ENCODE measurements at regions not wholly inside any gene's neighbourhood (a gene's known extent, or its start where the extent isn't known, plus 50 kb on each side); places are given as distances from the start of the nearest gene placed in this dataset.
A peak's percentile ranks its signal among the peaks of the same experiment; 100 is the strongest.

DNA sequence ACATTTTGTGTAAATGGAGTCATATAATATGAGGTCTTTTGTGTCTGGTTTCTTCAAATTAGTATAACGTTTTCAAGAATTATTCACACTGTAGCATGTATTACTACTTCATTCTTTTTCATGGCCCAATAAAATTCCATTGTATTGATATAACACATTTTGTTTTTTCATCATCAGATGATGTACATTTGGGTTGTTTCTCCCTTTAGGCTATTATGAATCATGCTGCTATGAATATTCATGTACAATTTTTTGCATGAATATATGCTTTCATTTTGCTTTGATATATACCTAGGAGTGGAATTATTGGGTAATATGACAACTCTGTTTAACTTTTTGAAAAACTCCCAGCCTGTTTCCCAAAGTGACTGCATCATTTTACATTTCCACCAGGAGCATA is 220.2 kb downstream of the NR4A2 start:
- DNase-seq, result no peak
- WGBS (ENCODE audit: insufficient coverage), result no CpG with 5 or more reads among the region's 1 CpG
- Histone ChIP-seq H3K4me3 (ENCODE audit: low read length) (no peak overlapping the region), H3K36me3 (ENCODE audit: control insufficient read depth, insufficient read depth, low read length) (no peaks in the 10 kb centered on the region), H3K27me3 (ENCODE audit: control insufficient read depth, insufficient read depth, low read length) (no peaks in the 10 kb centered on the region), H3K9me3 (replicated peaks; ENCODE audit: control insufficient read depth, low read depth, low read length) (no peaks in the 10 kb centered on the region), H3K4me1 (ENCODE audit: control insufficient read depth, insufficient read depth, low read length) (no peaks in the 10 kb centered on the region), H3K27ac (ENCODE audit: low read length) (no peak overlapping the region)

DNA sequence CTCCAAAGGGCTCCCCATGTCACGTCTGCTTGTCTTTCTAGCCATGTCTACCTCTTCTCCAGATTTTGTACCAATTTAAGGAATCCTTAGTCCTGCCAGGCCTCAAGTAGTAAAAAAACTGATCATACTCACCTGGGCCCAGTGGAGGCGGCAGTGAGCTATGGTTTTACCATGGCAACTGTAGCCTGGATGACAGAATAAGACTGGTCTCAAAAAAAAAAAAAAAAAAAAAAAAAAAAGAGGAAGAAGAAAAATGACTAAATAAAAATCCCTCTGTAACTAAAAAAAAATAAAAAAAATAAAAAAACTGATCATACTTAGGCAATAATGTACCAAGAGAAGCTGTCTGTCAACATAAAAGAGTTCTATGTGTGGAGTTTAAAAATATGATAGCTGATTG is 221.6 kb downstream of the NR4A2 start:
- Histone ChIP-seq H3K27ac (ENCODE audit: low read length) (no peak overlapping the region), H3K36me3 (ENCODE audit: control insufficient read depth, insufficient read depth, low read length) (no peaks in the 10 kb centered on the region), H3K4me1 (ENCODE audit: control insufficient read depth, insufficient read depth, low read length) (no peaks in the 10 kb centered on the region), H3K27me3 (ENCODE audit: control insufficient read depth, insufficient read depth, low read length) (no peaks in the 10 kb centered on the region), H3K9me3 (replicated peaks; ENCODE audit: control insufficient read depth, low read depth, low read length) (no peaks in the 10 kb centered on the region), H3K4me3 (ENCODE audit: low read length) (no peak overlapping the region)
- WGBS (ENCODE audit: insufficient coverage), result 60% methylated on average over 1 of the region's 2 CpGs
- DNase-seq, result peak; percentile 3

- no peak for DNase-seq
- no peak overlapping the region for H3K27ac ChIP-seq (ENCODE audit: low read length)
- no peak overlapping the region for H3K4me3 ChIP-seq (ENCODE audit: low read length)
- no peaks in the 10 kb centered on the region for H3K27me3 ChIP-seq (ENCODE audit: control insufficient read depth, insufficient read depth, low read length)
- H3K36me3 ChIP-seq (ENCODE audit: control insufficient read depth, insufficient read depth, low read length), result no peaks in the 10 kb centered on the region
- no peaks in the 10 kb centered on the region for H3K4me1 ChIP-seq (ENCODE audit: control insufficient read depth, insufficient read depth, low read length)
- H3K9me3 ChIP-seq (replicated peaks; ENCODE audit: control insufficient read depth, low read depth, low read length), result no peaks in the 10 kb centered on the region
- no CpG with 5 or more reads among the region's 1 CpG for WGBS (ENCODE audit: insufficient coverage)
Observed at GRCh38 chr2:156099382-156099781, 233.1 kb downstream of the NR4A2 start.

DNA sequence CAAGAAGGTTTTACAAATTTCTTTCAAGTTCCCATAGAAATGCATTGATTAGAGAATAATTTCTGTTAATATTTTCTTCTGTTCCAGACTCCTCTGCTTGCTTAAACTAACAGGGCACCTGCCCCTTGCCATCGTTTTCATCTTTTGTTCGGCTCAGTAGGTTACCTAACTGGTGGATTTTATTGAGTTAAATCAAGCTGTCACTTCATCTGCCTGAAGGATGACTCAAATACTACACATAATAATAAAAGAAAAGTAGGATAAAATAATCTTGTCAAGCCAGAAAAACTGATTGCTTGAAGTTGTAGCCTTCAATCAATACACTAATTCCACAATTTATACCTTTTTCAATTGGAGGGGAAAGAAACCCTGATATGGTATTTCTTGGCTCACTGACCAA is 234.0 kb downstream of the NR4A2 start:
- no CpG with 5 or more reads among the region's 2 CpGs for WGBS (ENCODE audit: insufficient coverage)
- H3K27me3 ChIP-seq (ENCODE audit: control insufficient read depth, insufficient read depth, low read length), result no peaks in the 10 kb centered on the region
- DNase-seq, result no peak

DNA sequence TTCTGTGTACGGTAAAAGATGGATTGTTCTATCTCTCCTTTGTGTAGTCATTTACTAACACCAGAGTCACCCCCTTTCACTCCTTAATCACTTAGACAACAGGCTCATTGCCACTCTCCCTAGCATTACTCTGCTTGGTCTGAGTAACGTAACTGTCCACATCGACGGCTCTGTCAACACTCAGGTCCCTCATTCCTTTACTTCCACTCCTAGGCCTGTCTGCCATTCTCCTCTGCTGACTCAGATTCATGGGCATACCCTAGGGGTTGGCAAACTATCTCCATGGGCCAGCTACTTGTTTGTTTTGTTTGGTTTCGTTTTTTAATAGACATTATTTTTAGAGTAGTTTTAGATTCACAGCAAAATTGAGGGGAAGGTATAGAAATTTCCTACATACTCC is 243.9 kb downstream of the NR4A2 start:
- Histone ChIP-seq H3K4me1 (ENCODE audit: control insufficient read depth, insufficient read depth, low read length) (no peaks in the 10 kb centered on the region), H3K27ac (ENCODE audit: low read length) (no peak overlapping the region), H3K27me3 (ENCODE audit: control insufficient read depth, insufficient read depth, low read length) (no peaks in the 10 kb centered on the region), H3K4me3 (ENCODE audit: low read length) (no peak overlapping the region), H3K9me3 (replicated peaks; ENCODE audit: control insufficient read depth, low read depth, low read length) (no peaks in the 10 kb centered on the region), H3K36me3 (ENCODE audit: control insufficient read depth, insufficient read depth, low read length) (no peaks in the 10 kb centered on the region)
- no peak for DNase-seq
- 56% methylated on average over 3 of the region's 5 CpGs for WGBS (ENCODE audit: insufficient coverage)

More for the DNA sequence above, 234.0 kb downstream of the NR4A2 start:
- Histone ChIP-seq H3K9me3 (replicated peaks; ENCODE audit: control insufficient read depth, low read depth, low read length) (no peaks in the 10 kb centered on the region), H3K4me3 (ENCODE audit: low read length) (no peak overlapping the region), H3K36me3 (ENCODE audit: control insufficient read depth, insufficient read depth, low read length) (no peaks in the 10 kb centered on the region), H3K4me1 (ENCODE audit: control insufficient read depth, insufficient read depth, low read length) (no peaks in the 10 kb centered on the region), H3K27ac (ENCODE audit: low read length) (no peak overlapping the region)

DNA sequence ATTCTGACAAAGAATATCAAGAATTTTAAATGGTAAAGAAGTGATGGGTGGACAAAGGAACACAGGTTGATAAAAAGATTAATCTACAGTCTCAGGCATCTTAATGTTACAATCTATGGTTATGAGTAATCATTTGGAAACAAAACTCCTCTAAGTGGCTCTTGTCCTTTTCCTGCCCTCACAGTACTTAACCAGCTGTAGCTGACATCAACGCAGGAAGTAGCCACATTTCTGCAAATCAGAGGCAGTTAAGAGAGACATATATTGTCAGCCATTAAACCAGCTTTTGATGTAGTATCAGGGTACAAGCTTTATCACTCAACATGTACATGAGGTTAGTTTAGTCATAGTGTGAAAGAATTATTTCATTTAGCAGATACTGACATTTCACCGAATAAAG is 244.6 kb downstream of the NR4A2 start:
- Histone ChIP-seq H3K9me3 (replicated peaks; ENCODE audit: control insufficient read depth, low read depth, low read length) (no peaks in the 10 kb centered on the region), H3K4me3 (ENCODE audit: low read length) (no peak overlapping the region), H3K27me3 (ENCODE audit: control insufficient read depth, insufficient read depth, low read length) (no peaks in the 10 kb centered on the region), H3K4me1 (ENCODE audit: control insufficient read depth, insufficient read depth, low read length) (no peaks in the 10 kb centered on the region), H3K36me3 (ENCODE audit: control insufficient read depth, insufficient read depth, low read length) (no peaks in the 10 kb centered on the region), H3K27ac (ENCODE audit: low read length) (no peak overlapping the region)
- peak; percentile 57 for DNase-seq
- no CpG with 5 or more reads among the region's 2 CpGs for WGBS (ENCODE audit: insufficient coverage)

GRCh38 chr2:156083763-156084493 is 248.6 kb downstream of the NR4A2 start:
- 67% methylated on average over 6 of the region's 15 CpGs for WGBS (ENCODE audit: insufficient coverage)
- peak; percentile 17 for DNase-seq
- Histone ChIP-seq H3K4me1 (ENCODE audit: control insufficient read depth, insufficient read depth, low read length) (no peaks in the 10 kb centered on the region), H3K27me3 (ENCODE audit: control insufficient read depth, insufficient read depth, low read length) (no peaks in the 10 kb centered on the region), H3K27ac (ENCODE audit: low read length) (no peak overlapping the region), H3K9me3 (replicated peaks; ENCODE audit: control insufficient read depth, low read depth, low read length) (peaks cover 3% of the 10 kb centered on the region), H3K36me3 (ENCODE audit: control insufficient read depth, insufficient read depth, low read length) (no peaks in the 10 kb centered on the region), H3K4me3 (ENCODE audit: low read length) (no peak overlapping the region)

- no CpG with 5 or more reads among the region's 2 CpGs for WGBS (ENCODE audit: insufficient coverage)
- Histone ChIP-seq H3K4me1 (ENCODE audit: control insufficient read depth, insufficient read depth, low read length) (no peaks in the 10 kb centered on the region), H3K27ac (ENCODE audit: low read length) (no peak overlapping the region), H3K27me3 (ENCODE audit: control insufficient read depth, insufficient read depth, low read length) (no peaks in the 10 kb centered on the region), H3K4me3 (ENCODE audit: low read length) (no peak overlapping the region), H3K9me3 (replicated peaks; ENCODE audit: control insufficient read depth, low read depth, low read length) (peaks cover 3% of the 10 kb centered on the region), H3K36me3 (ENCODE audit: control insufficient read depth, insufficient read depth, low read length) (no peaks in the 10 kb centered on the region)
- DNase-seq, result no peak
Observed at GRCh38 chr2:156079845-156080244, 252.7 kb downstream of the NR4A2 start.

DNA sequence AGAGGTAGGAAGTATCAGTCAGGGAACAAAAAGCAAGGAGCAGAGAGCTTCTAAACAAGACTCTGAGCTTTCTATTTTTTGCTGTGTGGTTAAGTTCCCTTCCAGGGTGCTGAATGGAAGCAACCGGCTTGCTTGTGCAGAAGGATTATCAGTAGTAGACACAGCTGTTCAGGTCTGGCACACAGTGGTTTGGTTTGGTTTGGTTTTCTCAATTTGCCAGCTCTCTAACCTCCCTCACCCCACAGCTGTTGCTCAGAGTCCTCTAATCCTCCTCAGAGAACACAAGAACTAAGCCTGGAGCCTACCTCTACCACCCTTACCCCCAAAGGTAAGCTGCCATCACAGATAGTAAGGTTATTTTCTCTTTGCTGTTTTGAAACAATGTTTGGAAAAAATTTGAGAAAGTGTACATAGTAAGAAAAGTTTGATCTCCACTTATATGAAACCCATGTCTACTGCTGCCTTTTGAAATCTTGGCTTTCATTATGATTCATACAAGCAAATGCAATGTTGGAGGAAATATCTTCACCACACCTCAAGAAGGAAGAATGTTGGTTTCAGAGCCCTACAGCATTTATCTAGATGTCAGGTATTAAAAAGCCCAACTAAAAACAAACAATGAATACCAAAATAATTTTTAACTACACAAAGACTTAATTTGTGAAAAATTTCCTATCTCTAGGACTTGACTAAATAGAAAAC is 255.3 kb downstream of the NR4A2 start:
- H3K27me3 ChIP-seq (ENCODE audit: control insufficient read depth, insufficient read depth, low read length), result no peaks in the 10 kb centered on the region
- H3K36me3 ChIP-seq (ENCODE audit: control insufficient read depth, insufficient read depth, low read length), result no peaks in the 10 kb centered on the region
- peak; percentile 57 for DNase-seq
- no peaks in the 10 kb centered on the region for H3K4me1 ChIP-seq (ENCODE audit: control insufficient read depth, insufficient read depth, low read length)
- H3K27ac ChIP-seq (ENCODE audit: low read length), result no peak overlapping the region
- H3K9me3 ChIP-seq (replicated peaks; ENCODE audit: control insufficient read depth, low read depth, low read length), result peaks cover 3% of the 10 kb centered on the region
- no peak overlapping the region for H3K4me3 ChIP-seq (ENCODE audit: low read length)
- no CpG with 5 or more reads among the region's 1 CpG for WGBS (ENCODE audit: insufficient coverage)

- DNase-seq, result no peak
- Histone ChIP-seq H3K36me3 (ENCODE audit: control insufficient read depth, insufficient read depth, low read length) (no peaks in the 10 kb centered on the region), H3K9me3 (replicated peaks; ENCODE audit: control insufficient read depth, low read depth, low read length) (no peaks in the 10 kb centered on the region), H3K4me3 (ENCODE audit: low read length) (no peak overlapping the region), H3K4me1 (ENCODE audit: control insufficient read depth, insufficient read depth, low read length) (no peaks in the 10 kb centered on the region), H3K27ac (ENCODE audit: low read length) (no peak overlapping the region), H3K27me3 (ENCODE audit: control insufficient read depth, insufficient read depth, low read length) (no peaks in the 10 kb centered on the region)
- 88% methylated on average over 1 of the region's 4 CpGs for WGBS (ENCODE audit: insufficient coverage)
Observed at GRCh38 chr2:156065912-156066311, 266.6 kb downstream of the NR4A2 start.
